NCI-H82 (cell line): ENCODE measurements at regions not wholly inside any gene's neighbourhood (a gene's known extent, or its start where the extent isn't known, plus 50 kb on each side); places are given as distances from the start of the nearest gene placed in this dataset.

ENCODE experiments used
- DNase-seq: peaks from one replicate; lab custom pipeline; 2025; lab: John Stamatoyannopoulos, UW

DNA sequence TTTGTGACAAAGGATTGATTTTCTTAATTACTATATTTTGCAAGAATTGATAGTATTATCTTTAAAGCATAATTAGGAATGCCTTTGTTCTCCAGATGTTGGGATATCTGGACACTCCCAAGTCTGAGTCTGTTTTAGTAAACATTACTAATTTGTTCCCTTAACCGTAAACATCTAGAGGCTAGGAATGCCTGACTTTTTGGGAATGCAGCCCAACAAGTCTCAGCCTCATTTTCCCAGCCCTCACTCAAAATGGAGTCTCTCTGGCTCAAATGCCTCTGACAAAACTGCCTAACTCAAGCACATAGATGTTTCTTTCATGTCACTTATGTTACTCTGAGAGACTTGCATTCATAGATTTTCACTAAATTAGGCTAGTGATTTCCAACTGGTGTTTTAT, 297.0 kb upstream of the CLNK start:
- DNase-seq = no peak

DNA sequence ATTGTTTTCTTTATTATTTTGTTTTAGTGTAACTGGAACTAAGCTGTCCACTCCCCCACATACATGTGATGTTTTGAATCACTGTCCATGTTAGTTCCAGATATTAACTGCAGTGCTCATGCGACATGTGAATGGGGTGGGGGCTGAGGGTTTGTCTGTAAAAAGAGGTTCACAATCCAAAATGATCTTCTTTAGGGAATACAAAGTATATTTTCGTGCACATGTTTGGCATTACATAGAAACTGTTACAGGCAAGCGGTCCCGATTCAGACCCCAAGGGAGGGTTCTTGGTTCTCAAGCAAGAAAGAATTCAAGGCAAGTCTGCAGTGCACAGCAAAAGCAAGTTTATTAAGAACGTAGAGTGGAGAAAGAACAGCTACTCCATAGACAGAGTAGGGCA, 296.5 kb upstream of the CLNK start:
- no peak for DNase-seq

DNA sequence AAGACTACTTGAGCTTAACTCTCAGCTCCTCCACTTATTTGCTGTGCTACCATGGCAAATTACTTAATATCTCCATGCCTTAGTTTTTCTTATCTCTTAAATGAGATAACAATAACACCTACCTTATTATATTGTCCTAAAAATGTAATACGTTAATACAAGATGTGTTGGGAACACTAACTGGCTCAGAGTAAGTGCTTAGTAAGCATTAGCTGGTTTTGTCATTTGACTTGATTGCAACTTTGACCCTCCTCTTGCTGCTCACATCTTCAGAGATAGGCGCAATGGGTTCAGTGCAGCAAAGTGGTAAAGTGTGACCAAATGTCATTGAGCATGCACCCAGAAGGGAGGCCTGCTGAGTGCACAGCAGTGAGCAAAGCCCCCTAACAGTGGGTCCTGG, 294.5 kb upstream of the CLNK start:
- no peak for DNase-seq

DNA sequence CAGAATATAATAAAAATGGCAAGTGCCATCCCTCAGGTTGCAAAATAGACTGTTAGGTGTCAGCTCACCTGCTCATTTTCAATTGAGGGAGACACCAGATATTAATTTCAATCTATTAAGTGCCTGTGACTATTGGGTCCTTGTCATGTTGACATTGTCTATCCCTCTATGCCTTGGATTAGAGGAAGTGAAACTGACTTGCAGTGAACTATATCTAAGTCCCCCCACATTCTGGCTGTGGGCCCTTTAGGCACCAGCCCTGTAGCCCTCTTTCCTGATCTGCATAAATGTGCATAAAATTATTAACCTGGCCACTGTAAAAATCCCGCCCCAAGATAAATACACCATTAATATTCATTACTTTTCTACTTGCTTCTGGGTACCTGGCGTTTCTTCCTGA, 293.0 kb upstream of the CLNK start:
- no peak for DNase-seq

DNA sequence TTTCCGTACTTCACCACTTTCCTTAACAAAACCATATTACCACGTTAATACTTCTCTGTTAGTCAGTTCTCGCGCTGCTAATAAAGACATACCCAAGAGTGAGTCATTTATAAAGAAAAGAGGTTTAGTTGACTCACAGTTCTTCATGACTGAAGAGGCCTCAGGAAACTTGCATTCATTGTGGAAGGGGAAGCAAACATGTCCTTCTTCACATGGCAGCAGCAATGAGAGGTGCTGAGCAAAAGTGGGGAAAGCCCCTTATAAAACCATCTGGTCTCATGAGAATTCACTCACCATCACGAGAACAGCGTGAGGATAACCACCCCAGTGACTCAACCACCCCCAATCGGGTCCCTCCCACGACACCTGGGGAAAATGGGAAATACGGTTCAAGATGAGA, 289.8 kb upstream of the CLNK start:
- no peak for DNase-seq

DNA sequence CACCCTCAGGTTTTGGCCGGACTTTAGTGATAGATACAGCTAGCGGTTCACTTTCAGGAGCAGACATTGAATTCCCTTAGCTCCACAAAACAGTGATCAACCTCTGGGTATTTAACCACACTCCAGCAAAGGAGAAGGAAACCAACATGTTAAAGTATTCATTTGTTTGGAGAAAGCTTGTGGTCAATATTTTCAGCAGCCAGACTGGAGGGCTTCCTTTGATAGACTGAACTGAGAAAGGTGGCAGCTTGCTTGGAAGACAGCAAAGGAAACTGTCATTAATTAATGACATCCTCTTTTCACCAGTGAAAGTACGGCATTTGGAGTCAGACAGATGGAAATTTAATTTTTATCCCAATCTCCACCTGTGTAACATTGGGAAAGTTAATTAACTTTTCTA, 289.1 kb upstream of the CLNK start:
- no peak for DNase-seq

DNA sequence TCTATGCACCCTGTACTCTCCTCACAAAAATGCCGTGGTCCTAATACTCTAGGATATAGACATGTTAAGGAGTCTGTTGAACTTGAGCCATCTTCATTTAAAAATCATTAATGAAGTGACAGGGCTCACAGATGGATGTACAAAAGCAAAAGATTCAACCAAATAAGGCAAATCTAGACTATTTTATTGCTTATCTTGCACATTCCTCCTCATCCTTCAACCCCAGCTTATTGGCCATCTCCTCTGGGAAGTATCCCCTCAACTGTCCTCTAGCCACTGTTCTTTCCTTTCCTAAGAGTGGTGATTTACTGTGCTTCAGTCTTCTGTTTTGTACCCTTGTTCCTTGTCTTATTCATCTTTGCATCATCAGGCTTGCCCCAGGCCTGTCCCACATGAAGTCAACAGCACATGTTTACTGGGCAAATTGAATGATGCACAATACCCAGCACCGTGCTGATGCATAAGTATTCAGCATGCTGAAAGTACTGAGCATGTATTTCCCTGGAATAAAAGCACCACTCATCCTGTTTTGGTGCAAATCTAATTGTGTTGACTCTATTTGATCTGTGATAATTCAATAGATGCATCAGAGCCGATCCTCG, 287.3 kb upstream of the CLNK start:
- DNase-seq = no peak

DNA sequence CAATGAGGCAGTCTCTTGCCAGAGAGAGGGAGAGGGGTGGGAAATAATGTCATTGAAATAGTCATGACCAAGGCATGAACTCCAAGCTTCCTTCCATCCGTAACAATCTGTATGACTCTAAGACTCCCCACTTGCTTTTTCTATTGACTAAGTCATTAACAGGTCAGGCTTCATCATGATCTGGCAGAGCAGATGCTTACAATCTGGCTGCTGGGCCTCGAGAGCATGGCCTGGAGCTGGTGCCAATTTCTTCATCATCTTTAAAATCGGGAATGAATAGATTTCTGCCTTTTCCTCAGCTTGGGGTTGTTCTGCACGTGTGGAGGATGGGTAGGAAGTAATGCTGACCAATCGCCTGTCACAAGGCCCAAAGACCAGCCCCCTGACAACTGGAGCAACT, 280.6 kb upstream of the CLNK start:
- DNase-seq = no peak

DNA sequence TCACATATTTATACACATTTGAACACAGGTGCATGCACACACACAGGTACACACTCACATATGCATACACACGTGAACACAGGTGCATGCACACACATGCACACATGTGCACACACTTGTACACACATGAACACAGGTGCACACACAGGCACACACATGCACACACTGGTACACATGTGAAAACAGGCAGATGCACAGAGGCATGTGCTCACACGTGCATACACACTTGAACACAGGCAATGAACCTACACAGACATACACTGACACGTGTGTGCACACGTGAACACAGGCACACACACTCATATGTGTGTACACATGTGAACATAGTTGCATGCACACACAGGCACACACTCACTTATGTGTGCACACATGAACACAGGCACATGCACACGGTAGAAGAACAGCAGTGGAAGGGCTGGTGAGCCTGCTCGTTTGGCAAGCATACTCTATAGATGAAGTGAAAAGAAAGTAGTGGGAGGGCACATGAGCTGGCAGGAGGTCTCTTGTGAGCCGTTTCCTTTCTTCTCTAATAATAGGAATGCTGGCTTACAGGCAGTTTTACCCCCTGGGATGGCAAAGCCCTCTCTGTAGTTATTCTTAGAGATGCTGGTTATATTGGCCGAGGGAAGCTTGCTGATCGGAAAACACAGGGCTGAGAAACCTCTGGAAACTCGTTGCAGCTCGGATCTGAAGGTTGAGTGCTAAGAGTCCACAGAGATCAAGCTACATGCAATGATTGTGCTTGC, 279.6 kb upstream of the CLNK start:
- DNase-seq = no peak

DNA sequence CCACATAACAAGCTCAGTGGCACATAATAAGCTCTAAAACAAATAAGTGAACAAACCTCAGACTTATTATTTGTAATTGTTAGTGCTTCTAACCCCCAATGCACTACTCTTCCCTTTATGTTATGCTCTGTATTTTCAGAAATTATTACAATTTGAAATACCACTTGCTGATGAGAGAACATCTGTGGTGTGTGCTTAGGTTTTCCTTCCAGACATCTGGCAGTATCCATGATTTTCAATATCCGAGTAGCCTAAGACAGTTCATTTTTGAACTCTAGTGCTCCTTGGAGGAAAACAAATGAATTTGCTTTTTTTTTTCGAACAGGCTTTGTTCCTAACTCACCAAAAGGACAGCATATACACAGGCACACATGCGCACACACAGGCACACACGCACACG, 278.7 kb upstream of the CLNK start:
- DNase-seq = no peak

DNA sequence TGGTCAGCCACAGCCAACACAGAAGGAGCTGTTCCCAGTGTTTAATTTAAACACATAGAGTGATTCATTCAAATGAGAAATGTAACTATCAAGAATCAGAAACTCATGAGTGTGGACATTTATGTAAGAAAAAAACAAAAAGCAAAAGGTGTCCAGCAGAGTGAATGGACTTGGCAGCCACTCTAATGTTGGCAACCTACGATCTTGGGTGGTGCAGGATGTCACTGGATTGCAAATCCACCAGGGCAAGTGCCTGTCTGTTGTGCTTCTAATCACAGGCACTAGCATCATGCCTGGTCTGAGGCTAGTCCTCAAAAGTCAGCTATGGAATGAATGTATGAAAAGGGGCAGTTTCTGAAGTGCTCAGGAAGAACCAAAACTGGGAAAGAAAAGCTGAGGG, 277.7 kb upstream of the CLNK start:
- no peak for DNase-seq

DNA sequence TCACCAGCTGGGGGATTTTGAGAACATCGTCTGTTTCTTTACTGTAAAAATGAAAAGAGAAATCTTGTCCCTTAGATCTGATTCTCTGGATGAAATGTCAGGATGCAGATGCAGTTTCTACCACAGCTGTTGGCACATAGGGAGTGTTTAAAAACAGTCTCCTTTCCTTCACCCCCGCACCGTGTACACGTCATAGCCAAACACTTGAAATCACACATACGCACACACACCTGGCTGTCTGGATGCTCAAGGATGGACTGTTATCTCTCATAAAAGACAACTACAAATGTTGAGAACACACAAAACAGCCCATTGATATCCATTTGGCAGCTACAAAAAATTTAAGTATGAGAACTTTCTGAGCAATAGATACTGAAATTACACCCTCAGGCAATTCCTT, 275.8 kb upstream of the CLNK start:
- DNase-seq = no peak

DNA sequence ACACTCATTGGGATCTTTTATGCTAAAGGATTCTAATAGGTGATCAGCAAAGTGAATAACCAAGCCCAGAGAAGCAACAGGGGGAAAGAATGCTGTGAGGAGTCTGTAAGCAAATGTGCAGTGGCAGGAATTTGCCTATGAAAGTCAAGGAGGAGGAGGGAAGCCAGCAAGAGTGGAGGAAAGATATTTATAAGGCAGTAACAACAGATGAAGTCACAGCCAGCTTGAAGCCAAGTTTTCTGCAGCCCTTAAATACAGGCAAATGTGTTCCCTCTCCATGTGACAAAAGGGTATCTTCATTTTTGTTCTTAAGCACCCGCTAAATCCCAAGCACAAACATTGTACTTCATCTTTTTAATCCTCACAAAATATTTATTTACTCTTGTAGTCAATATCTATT, 275.0 kb upstream of the CLNK start:
- DNase-seq = no peak

DNA sequence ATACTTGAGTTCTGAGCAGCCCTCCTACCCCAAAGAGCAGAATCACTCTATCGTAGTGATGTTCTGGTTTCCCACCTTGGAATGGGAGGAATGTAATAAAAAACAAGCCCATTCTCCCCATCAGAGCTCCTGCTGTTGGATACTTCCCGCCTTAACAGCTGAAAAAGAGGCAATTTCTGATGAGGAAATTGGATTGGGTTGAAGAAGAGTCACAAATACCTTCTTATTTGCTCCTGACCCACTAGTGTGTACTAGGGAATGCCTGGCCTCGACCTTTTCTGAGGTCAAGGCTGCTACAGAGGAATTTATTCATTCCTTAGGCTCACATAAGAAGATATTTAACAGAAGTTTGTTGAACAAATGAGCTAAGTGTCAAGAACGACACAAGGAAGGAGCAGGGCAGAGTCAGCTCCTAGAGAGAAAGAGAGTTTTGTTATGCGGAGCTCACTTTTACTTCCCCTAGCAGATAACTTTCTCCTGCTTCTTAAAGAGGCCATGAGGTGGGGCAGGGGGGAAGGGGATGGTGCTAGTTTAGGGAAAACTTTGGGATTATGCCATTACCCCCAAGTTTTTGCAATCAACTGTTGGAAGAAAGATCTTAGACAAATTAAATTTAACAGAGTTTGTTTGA, 273.8 kb upstream of the CLNK start:
- no peak for DNase-seq

DNA sequence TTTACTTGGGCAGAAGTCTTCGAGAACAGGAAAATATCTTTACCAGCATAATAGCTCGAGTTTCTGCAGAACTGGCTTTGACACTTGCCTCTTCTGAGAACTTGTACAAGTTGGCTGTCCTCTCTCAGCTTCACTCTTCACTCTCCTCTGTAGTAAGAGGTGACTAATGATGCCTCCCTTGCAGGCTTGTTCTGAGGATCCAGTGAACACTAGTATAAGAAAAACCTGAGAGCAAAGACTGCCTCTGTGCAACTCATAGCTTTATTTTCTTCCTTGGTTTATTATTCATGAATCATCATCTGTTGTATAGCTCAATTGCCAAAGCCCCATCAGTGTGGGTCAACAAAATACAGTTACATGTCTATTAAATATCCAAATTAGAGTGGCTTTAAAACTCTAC, 266.7 kb upstream of the CLNK start:
- DNase-seq = no peak

DNA sequence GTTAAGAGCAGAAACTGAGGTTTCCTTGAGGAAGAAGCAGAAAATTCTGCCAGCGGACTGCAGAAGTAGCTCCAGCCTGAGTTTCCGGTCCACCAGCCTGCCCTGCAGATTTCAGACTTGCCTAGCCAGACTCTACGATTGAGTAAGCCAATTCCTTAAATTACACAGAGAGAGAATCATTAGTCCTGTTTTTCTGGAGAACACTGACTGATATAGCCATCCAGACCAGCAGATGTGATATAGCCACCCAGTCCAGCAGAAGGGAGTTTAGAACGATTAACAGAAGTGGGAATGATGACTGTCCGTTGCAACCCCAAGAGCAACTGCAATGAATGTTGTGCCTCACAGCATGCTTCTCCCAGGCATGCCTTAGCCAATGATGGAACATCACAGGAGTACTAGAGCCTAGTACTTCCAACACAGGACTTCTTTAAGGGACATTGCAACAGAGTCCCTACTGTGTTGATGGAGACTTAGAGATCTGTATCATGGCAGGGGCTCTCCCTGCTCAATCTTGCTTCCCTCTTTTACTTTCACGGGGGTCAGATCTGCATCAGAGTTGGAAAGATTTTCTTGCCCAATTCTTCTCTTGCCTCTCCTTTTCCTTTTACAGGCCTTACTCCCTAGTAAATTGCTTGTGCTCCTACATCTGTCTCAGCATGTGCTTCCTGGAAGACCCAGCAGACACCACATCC, 264.6 kb upstream of the CLNK start:
- no peak for DNase-seq

DNA sequence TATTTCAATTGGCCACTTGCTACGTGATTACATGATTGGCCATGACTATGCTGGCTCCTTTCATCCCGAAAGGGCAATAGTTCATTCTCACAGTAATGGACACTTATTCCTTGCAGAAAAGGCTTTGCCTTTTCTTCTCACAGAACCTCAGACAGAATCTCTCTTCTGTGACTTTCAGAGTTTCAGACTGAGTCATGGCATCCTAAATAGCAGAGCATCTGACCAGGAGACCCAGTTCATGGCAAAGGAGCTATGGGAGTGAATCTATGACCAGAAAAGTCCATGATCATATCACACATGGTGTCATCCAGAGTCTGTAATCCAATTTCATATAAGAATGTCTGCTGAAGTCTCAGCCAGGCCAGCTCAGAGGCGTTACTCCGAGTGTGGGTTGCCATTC, 263.3 kb upstream of the CLNK start:
- DNase-seq = no peak

DNA sequence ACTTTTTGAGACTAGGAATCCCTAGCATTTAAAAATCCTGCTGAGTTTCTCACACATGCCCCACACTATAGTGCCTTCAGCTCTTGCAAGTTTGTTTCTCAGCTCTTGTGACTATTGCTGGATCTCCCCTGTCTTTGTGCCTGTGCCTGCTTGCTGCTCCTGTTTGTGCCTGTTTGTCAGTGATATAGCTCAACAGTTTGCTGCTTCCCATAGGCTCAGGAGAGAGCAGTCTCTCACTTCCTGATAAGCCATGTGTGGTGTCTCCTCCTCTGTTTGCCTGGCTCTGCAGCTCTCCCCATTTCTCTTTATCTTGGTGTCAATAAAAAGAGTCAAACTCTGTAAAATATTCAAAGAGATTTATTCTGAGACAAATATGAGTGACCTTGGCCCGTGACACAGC, 259.8 kb upstream of the CLNK start:
- DNase-seq = no peak

DNA sequence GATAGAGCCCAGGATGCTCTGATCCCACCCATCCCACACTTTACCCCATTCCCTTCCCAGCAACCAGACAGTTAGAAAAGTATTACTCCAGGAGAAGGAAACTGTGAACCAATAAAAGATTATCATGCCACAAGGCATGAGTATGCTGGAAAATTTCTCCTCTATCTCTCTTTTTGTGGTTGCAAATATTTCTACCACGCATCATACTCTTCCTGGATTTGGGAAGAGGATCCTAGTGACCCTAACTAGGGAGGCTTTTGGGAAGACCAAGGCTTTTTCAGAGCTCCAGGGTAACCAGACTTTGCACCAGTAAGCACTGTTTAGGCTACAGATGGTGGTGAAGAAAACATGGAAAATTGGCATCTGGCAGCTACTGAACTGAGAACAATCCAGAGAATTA, 257.6 kb upstream of the CLNK start:
- DNase-seq = no peak

DNA sequence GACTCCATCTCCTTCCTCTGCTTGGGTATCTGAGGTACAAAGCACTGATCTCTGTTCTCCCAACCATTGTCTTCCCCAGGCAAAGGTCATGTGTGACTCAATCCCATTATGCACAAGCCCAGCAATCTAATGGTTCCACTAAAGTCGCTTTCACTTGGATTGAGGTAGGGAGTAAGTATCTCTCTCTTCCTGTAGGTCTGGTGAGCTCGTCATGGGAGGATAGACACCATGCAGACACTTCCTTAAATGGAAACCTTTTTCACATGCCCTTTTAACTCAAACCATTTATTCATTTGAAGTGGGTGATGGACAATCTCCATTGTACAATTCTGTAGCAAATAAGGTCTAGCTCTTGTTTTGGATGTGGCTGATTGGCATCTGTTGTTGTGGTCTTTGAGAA, 245.2 kb upstream of the CLNK start:
- DNase-seq = no peak

DNA sequence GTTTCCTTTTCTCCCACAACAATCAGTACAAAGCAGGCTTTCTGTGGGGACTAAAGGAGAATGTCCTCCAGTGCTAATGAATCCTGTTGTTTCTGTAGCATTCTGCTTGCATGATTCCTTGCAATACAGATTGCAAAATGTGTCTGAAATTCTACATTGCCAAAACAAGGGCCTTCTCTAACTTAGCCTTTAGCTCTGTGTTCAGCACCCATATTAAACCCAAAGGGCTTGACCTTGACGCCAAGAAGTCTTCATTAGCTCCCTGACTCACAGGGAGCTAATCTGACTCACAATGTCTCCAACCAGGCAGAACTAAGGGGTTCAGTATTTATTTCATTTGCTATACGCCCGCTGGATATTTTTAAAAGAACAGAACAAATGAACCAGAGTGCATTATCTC, 241.4 kb upstream of the CLNK start:
- no peak for DNase-seq

DNA sequence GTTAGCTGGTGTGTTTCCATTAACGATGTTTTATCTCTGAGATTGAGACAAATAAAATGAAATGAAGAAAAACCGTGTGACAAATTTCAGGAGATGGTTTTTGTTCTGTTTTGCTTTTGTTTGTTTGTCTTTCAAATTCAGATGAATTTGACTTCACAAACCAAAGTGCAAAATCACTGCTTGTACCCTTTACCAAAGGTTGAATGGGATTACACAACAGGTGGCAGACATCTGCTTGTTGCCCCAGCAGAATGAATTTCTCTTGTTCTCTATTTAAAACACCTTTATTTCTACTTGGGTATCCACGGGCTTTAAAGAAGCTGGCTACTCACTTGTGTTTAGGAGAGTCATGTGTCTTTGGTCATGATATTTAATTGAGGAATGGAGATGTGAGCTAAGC, 239.7 kb upstream of the CLNK start:
- DNase-seq = no peak

DNA sequence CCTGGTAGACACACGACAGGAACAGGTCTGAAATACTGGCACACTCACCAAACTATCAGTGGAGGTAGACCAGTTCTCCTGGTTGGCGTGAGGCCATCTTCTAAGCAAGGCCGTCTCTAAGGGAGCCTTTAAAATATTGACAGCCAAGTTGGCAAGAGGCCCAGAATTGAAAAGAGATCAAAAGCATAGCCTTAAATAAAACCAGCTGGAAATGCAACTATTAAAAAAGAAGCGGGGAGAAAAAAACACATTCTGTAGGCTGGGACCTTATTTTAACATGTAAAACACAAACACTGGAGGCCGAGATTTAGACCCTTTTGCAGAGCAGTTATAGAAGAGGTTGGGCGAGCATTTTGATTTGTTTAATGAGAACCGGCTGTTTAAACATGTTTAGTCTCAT, 233.0 kb upstream of the CLNK start:
- no peak for DNase-seq
